SJSA1 (cell line): ENCODE measurements at regions not wholly inside any gene's neighbourhood (a gene's known extent, or its start where the extent isn't known, plus 50 kb on each side); places are given as distances from the start of the nearest gene placed in this dataset.
"Not testable (repeated sequence)": the region's sequence is repeated elsewhere in the genome, so short reads cannot be mapped to it uniquely, and the experiment has no call there.

Experiments
- DNase-seq, 2 experiments: peaks; one replicate each; pipeline ENCODE4 v3.0.0-alpha.2; 2015 to 2020; ENCODE audit warnings: low spot score in 2 of 2, low read depth in 1 of 2
- H3K27ac ChIP-seq: fragments of 250-450 bp; sonication (Bioruptor Pico); 2 replicates; pipeline ENCODE4 v1.5.1; 2020; ENCODE audit warnings: mild to moderate bottlenecking, moderate library complexity
- H3K27me3 ChIP-seq: fragments of 250-450 bp; sonication (Bioruptor Pico); replicated peaks from 2 replicates; pipeline ENCODE4 v1.5.1; 2020; ENCODE audit warnings: mild to moderate bottlenecking, moderate library complexity
- H3K36me3 ChIP-seq: fragments of 250-450 bp; sonication (Bioruptor Pico); 2 replicates; pipeline ENCODE4 v1.5.1; 2020; ENCODE audit warnings: mild to moderate bottlenecking
- H3K4me1 ChIP-seq: fragments of 250-450 bp; sonication (Bioruptor Pico); replicated peaks from 2 replicates; pipeline ENCODE4 v1.6.1; 2021; ENCODE audit warnings: mild to moderate bottlenecking
- H3K4me3 ChIP-seq: fragments of 250-450 bp; sonication (Bioruptor Pico); 2 replicates; pipeline ENCODE4 v1.5.1; 2020; ENCODE audit warnings: mild to moderate bottlenecking
- H3K9me3 ChIP-seq: fragments of 250-450 bp; sonication (Bioruptor Pico); replicated peaks from 2 replicates; pipeline ENCODE4 v1.5.1; 2020; ENCODE audit warnings: mild to moderate bottlenecking

DNA sequence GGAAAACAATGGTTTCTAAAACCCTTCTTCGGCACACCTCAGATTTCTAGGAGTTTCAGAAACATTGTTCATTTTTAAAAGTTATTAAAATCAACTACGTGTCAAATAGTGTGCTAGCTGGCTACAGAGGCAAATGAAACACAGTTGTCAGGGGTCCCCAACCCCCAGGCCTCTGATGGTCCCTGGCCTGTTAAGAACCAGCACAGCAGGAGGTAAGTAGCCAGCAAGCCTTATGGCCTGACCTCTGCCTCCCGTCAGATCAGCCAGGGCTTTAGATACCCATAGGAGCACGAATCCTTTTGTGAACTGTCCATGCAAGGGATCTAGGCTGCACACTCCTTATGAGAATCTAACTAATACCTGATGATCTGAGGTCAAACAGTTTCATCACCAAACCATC lies 648.2 kb downstream of the FAM181B start:
- no peaks in the 10 kb centered on the region for H3K9me3 ChIP-seq
- no peak overlapping the region for H3K4me3 ChIP-seq
- no peaks in the 10 kb centered on the region for H3K27me3 ChIP-seq
- no peak overlapping the region for H3K27ac ChIP-seq
- DNase-seq, result no peak
- no peaks in the 10 kb centered on the region for H3K4me1 ChIP-seq
- no peaks in the 10 kb centered on the region for H3K36me3 ChIP-seq

DNA sequence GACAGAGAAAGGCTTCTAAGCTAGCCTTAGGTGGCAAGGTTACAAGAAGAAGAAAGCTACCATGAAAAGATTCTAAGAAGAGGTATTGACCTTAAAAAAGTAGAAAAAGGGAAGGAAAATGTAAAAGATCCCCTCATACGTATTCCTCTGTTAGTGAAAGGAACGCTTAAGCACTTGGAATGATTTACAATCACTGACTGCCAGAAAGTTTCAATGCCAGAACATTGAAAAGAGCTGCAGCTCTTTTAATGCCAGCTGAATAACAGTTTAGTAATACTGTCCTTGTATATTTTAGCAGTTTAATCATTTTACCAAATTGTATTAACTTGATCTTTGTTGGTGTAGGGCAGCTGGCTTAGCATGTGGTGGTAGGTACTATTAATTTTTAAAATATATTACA lies 650.7 kb downstream of the FAM181B start:
- H3K9me3 ChIP-seq, result no peaks in the 10 kb centered on the region
- H3K27ac ChIP-seq, result no peak overlapping the region
- H3K4me1 ChIP-seq, result no peaks in the 10 kb centered on the region
- H3K4me3 ChIP-seq, result no peak overlapping the region
- H3K27me3 ChIP-seq, result no peaks in the 10 kb centered on the region
- no peaks in the 10 kb centered on the region for H3K36me3 ChIP-seq
- no peak for DNase-seq

DNA sequence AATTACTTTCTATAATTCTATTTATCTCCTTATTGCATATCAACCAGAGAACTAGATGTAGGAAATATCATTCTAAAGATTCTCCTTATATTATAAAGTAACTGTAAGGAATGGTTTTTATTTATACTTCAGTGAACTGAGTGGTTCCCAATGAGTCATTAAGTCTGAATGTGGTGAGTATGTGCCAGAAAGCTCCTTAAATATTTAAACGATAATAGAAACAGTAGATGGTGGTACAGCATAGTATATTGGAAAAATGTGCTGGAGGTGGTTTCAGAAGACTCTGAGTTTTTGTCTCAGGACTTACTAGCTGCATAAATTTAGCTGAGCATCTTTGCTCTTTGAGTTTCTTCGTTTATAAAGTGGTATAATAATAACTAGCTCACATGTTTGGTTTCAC lies 653.5 kb downstream of the FAM181B start:
- Histone ChIP-seq H3K9me3 (no peaks in the 10 kb centered on the region), H3K36me3 (no peaks in the 10 kb centered on the region), H3K27ac (no peak overlapping the region), H3K27me3 (no peaks in the 10 kb centered on the region), H3K4me3 (no peak overlapping the region), H3K4me1 (no peaks in the 10 kb centered on the region)
- DNase-seq, result no peak

DNA sequence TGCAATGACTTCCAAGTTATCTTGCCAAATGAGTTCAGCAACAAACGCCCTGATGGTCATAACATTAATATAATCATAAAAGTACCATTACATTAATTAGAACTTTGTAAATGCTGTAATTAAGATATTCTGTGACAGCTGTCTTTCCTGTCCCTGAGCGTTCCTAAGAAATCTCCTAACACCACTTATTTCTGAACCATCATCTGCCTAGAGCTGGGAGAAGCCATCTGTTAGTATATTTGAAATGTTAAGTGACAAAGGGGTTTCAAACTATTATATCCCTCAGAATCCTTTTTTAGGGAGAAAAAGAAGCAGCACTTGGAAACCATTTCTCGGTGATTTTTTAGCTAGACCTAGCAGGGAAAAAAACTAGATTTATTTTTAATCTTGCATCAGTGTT lies 657.5 kb downstream of the FAM181B start:
- no peak overlapping the region for H3K4me3 ChIP-seq
- H3K4me1 ChIP-seq, result no peaks in the 10 kb centered on the region
- no peaks in the 10 kb centered on the region for H3K36me3 ChIP-seq
- H3K27me3 ChIP-seq, result no peaks in the 10 kb centered on the region
- DNase-seq, result no peak
- no peaks in the 10 kb centered on the region for H3K9me3 ChIP-seq
- H3K27ac ChIP-seq, result no peak overlapping the region

DNA sequence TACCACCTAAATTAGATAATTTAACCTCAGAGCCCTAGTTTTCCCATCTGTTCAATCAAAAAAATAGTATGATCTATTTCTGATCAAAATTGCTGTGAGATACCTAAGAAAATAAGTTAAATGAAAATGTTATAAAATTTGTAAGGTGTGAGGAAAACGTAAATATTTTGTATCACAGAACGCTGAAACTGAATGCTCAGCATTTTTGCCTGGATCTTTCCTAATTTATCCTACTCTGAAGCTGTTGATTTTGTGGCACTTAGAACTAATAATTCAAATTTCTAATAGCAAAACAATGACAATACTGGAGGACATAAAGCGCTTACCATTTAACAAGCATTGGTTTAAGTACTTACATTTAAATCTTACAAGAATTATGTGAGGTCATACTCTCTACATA lies 674.2 kb downstream of the FAM181B start:
- DNase-seq, result no peak
- Histone ChIP-seq H3K4me1 (no peaks in the 10 kb centered on the region), H3K9me3 (no peaks in the 10 kb centered on the region), H3K36me3 (no peaks in the 10 kb centered on the region), H3K27me3 (no peaks in the 10 kb centered on the region), H3K27ac (no peak overlapping the region), H3K4me3 (no peak overlapping the region)

DNA sequence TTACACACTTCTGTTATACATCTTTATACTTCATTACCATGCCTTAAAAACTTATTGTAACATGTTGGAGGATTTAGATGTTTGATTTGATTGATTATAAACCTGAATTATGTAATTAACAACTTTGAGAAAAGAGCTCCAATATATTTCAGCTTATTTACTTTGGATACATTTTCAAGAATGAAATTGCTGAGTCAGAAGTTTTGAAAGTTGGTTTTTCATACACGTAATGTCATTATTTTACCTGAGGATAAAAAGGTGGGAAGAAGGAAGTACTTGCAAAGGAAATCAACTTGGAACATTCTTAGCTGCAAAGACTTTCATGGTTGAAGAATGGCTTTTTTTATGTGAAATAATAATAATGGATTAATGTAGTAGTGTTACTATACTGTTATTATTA lies 677.2 kb downstream of the FAM181B start:
- Histone ChIP-seq H3K4me3 (no peak overlapping the region), H3K36me3 (no peaks in the 10 kb centered on the region), H3K9me3 (no peaks in the 10 kb centered on the region), H3K4me1 (no peaks in the 10 kb centered on the region), H3K27me3 (no peaks in the 10 kb centered on the region), H3K27ac (no peak overlapping the region)
- DNase-seq, result no peak

DNA sequence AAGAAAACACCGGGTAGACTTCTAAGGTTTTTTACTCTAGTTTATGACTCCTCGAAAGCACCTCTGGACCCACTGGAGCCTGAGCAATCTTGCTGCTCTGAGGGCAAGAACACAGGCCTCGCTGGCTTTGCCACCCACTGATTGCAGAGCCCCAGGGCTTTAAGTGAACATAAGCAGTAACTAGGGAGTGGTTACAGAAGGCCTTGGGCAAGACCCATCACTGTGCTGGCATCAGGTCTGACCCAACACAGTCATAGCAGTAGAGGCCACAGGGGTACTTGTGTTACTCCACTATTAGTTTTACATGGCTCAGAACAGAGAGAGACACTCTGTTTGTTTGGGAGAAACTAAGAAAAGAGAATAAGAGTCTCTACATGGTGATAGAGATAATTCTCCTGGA lies 684.5 kb downstream of the FAM181B start:
- no peaks in the 10 kb centered on the region for H3K36me3 ChIP-seq
- no peak overlapping the region for H3K4me3 ChIP-seq
- H3K27me3 ChIP-seq, result no peaks in the 10 kb centered on the region
- no peak overlapping the region for H3K27ac ChIP-seq
- no peaks in the 10 kb centered on the region for H3K4me1 ChIP-seq
- no peaks in the 10 kb centered on the region for H3K9me3 ChIP-seq
- no peak for DNase-seq

DNA sequence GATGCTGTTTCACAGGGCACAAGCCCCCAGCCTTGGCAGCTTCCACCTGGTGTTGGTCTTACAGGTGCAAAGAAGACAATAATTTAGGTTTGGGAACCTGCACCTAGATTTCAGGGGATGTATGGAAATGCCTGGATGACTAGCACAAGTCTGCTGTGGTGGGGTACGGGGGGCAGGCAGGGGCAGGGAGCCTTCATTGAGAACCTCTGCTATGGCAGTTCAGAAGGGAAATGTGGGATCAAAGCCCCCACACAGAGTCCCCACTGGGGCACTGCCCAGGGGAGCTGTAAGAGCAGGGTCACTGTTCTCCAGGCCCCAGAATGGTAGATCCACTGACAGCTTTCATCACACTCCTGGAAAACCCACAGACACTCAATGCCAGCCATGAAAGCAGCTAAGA lies 686.5 kb downstream of the FAM181B start:
- no peak overlapping the region for H3K27ac ChIP-seq
- H3K27me3 ChIP-seq, result no peaks in the 10 kb centered on the region
- no peaks in the 10 kb centered on the region for H3K9me3 ChIP-seq
- no peaks in the 10 kb centered on the region for H3K36me3 ChIP-seq
- DNase-seq, result no peak
- H3K4me3 ChIP-seq, result no peak overlapping the region
- no peaks in the 10 kb centered on the region for H3K4me1 ChIP-seq

DNA sequence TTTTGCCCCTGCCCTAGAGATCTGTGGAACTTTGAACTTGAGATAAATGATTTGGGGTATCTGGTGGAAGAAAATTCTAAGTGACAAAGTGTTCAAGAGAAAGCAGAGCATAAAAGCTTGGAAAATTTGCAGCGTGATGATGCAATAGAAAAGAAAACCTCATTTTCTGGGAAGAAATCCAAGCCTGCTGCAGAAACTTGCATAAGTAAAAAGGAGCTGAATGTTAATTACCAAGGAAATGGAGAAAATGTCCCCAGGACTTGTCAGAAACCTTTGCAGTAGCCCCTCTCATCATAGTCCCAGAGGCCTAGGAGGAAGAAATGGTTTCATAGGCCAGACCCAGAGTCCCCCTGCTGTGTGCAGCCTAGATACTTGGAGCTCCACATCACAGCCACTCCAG lies 686.9 kb downstream of the FAM181B start:
- H3K9me3 ChIP-seq, result no peaks in the 10 kb centered on the region
- H3K27me3 ChIP-seq, result no peaks in the 10 kb centered on the region
- no peak for DNase-seq
- H3K36me3 ChIP-seq, result no peaks in the 10 kb centered on the region
- H3K4me1 ChIP-seq, result no peaks in the 10 kb centered on the region
- H3K27ac ChIP-seq, result no peak overlapping the region
- no peak overlapping the region for H3K4me3 ChIP-seq

DNA sequence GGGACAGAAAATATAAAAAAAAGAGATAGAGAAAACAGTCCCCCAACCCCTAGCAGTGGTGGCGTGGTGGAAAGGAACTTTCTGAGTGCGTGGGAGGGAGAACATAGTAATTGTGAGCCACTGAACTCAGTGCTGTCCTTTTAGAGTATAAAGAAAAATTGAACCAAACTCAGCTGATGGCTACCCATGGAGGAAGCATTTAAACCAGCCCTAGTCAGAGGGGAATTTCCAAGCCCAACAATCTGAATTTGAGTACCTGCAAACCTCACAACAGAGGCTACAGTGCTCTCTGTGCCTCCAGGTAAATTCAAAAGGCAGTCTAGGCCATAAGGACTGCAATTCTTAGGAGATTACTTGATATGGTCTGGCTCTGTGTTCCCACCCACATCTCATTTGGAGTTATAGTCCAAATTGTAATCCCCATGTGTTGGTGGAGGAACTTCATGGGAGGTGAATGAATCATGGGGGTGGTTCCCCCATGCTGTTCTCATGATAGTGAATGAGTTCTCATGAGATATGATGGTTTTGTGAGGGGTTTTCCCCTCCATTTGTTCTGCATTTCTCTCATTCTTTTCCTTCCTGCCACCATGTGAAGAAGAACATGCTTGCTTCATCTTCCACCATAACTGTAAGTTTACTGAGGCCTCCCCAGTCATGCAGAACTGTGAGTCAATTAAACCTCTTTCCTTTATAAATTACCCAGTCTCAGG lies 687.8 kb downstream of the FAM181B start:
- H3K4me3 ChIP-seq, result no peak overlapping the region
- no peak overlapping the region for H3K27ac ChIP-seq
- no peaks in the 10 kb centered on the region for H3K27me3 ChIP-seq
- no peaks in the 10 kb centered on the region for H3K9me3 ChIP-seq
- H3K4me1 ChIP-seq, result no peaks in the 10 kb centered on the region
- no peak for DNase-seq
- H3K36me3 ChIP-seq, result no peaks in the 10 kb centered on the region

DNA sequence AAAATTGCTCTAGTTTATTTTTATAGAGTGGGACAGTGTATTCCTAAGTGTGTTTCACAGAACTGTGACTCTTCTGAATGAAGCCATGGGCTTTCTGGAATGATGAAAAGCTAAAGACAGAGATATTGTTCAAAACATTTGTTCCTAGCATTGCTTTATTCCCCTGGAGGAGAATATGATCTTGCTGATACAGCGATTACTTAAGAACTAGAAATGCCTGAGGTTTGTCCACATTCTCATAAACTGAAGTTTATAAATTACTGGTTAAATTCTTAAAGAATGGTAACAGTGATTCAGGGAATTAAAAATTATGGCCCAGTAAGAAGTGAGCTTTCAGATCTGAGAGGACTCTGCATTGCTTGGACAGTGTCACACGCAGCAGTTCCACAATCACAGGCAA lies 690.3 kb downstream of the FAM181B start:
- Histone ChIP-seq H3K27ac (no peak overlapping the region), H3K36me3 (no peaks in the 10 kb centered on the region), H3K4me3 (no peak overlapping the region), H3K9me3 (no peaks in the 10 kb centered on the region), H3K4me1 (no peaks in the 10 kb centered on the region), H3K27me3 (no peaks in the 10 kb centered on the region)
- no peak for DNase-seq

DNA sequence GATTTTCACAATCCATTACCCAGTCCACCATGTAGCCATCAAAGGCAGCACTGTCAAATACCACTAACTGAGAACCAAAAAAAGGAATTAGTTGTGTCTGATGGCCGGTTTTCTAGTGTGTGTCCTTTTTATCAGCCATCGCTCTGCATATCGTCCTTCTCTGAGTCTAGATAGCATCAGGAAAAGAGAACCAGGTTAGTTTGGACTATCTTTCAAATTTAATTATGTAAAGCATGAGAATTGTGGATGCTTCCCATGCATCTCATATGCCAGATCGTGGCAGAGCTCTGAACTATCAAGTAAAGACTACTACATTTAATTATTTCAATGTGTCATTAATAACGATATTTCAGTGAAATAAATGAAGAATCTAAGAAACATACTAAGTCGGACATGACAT lies 691.9 kb downstream of the FAM181B start:
- H3K4me3 ChIP-seq, result no peak overlapping the region
- H3K4me1 ChIP-seq, result no peaks in the 10 kb centered on the region
- H3K27ac ChIP-seq, result no peak overlapping the region
- H3K36me3 ChIP-seq, result no peaks in the 10 kb centered on the region
- DNase-seq, result no peak
- no peaks in the 10 kb centered on the region for H3K9me3 ChIP-seq
- no peaks in the 10 kb centered on the region for H3K27me3 ChIP-seq

DNA sequence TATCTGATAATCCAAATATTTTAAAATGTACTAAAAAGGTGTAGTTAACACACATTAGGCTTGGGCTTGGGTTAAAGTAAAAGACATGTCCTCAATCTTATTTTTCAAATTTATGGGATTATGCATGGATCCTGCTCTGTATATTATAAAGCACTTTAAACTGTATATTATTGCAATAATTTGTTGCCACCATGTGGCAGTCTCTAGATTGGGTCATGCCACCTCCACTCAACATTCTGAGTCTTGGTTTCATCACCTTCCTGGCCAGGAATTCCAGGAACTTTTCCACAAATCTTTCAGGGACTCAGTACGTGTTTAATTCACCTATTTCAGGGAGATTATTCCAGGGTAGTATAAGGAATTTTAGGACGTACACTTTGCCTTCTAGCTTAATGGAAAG lies 695.5 kb downstream of the FAM181B start:
- Histone ChIP-seq H3K4me1 (no peaks in the 10 kb centered on the region), H3K9me3 (no peaks in the 10 kb centered on the region), H3K27ac (no peak overlapping the region), H3K4me3 (no peak overlapping the region), H3K36me3 (no peaks in the 10 kb centered on the region), H3K27me3 (no peaks in the 10 kb centered on the region)
- DNase-seq, result no peak

DNA sequence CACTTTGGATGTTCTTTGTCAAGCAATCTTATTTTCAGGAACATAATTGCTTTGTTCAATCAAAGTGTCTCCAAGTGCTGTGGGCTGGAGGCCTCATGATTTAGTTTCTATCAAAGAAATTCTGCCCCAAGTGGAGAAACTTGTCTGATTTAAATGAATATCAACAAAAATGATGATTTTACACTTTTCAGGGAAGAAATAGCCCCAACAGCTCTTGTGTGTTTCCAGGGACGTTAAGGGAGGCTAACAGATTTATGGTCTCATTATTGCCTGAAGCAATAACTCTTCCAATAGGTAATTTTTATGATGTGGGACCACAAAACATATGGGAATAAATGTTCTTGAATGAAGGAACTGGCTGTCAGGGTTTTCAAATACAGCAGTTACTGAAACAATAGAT lies 699.1 kb downstream of the FAM181B start:
- Histone ChIP-seq H3K4me1 (no peaks in the 10 kb centered on the region), H3K9me3 (no peaks in the 10 kb centered on the region), H3K27ac (no peak overlapping the region), H3K27me3 (no peaks in the 10 kb centered on the region), H3K36me3 (no peaks in the 10 kb centered on the region), H3K4me3 (no peak overlapping the region)
- DNase-seq, result no peak

DNA sequence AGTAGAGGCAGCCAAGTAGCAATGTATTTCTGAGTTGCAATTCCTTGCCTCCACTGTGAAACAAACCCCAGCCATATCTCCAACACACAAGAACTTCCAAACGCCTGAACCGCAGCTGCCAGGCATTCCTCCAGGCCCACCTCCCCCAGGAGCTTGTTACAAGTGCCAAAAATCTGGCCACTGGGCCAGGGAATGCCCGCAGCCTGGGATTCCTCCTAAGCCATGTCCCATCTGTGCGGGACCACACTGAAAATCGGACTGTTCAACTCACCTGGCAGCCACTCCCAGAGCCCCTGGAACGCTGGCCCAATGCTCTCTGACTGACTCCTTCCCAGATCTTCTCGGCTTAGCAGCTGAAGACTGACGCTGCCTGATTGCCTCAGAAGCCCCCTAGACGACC lies 706.3 kb downstream of the FAM181B start:
- not testable (repeated sequence) for H3K4me3 ChIP-seq, H3K27me3 ChIP-seq, H3K36me3 ChIP-seq, H3K9me3 ChIP-seq, H3K27ac ChIP-seq, H3K4me1 ChIP-seq, DNase-seq
